GM19463 (cell line): ENCODE measurements at regions not wholly inside any gene's neighbourhood (a gene's known extent, or its start where the extent isn't known, plus 50 kb on each side); places are given as distances from the start of the nearest gene placed in this dataset.
"Not testable (repeated sequence)": the region's sequence is repeated elsewhere in the genome, so short reads cannot be mapped to it uniquely, and the experiment has no call there.

Experiments
- ATAC-seq: cut with Tn5 transposase; IDR thresholded peaks from one replicate; pipeline ENCODE4 v1.9.1; 2021; ENCODE audit warnings: mild to moderate bottlenecking, moderate library complexity; ENCODE audit not compliant: unreplicated experiment

- no peak for ATAC-seq
Measured at GRCh38 chr12:116426391-116427136, 132.6 kb upstream of the MAP1LC3B2 start.

- ATAC-seq: no peak
Measured at GRCh38 chr12:116427200-116427930, 131.8 kb upstream of the MAP1LC3B2 start.

- no peak for ATAC-seq
Measured at GRCh38 chr12:116429826-116430360, 129.3 kb upstream of the MAP1LC3B2 start.

GRCh38 chr12:116430911-116431565 is 128.1 kb upstream of the MAP1LC3B2 start:
- no peak for ATAC-seq

GRCh38 chr12:116431677-116432300 is 127.4 kb upstream of the MAP1LC3B2 start:
- no peak for ATAC-seq

GRCh38 chr12:116432314-116432750 is 126.8 kb upstream of the MAP1LC3B2 start:
- no peak for ATAC-seq

GRCh38 chr12:116433249-116433648 is 125.9 kb upstream of the MAP1LC3B2 start:
- ATAC-seq: no peak

- no peak for ATAC-seq
Measured at GRCh38 chr12:116434155-116435011, 124.8 kb upstream of the MAP1LC3B2 start.

GRCh38 chr12:116435984-116436383 is 123.2 kb upstream of the MAP1LC3B2 start:
- no peak for ATAC-seq

- ATAC-seq: no peak
Measured at GRCh38 chr12:116436561-116437249, 122.5 kb upstream of the MAP1LC3B2 start.

- ATAC-seq: no peak
Measured at GRCh38 chr12:116441292-116441691, 117.9 kb upstream of the MAP1LC3B2 start.

GRCh38 chr12:116442304-116442703 is 116.9 kb upstream of the MAP1LC3B2 start:
- ATAC-seq: no peak

GRCh38 chr12:116442946-116443345 is 116.2 kb upstream of the MAP1LC3B2 start:
- ATAC-seq: no peak

GRCh38 chr12:116443821-116444589 is 115.2 kb upstream of the MAP1LC3B2 start:
- no peak for ATAC-seq

GRCh38 chr12:116444590-116444943 is 114.6 kb upstream of the MAP1LC3B2 start:
- ATAC-seq: no peak

GRCh38 chr12:116448165-116448739 is 110.9 kb upstream of the MAP1LC3B2 start:
- no peak for ATAC-seq

- ATAC-seq: no peak
Measured at GRCh38 chr12:116450406-116450910, 108.7 kb upstream of the MAP1LC3B2 start.

- ATAC-seq: not testable (repeated sequence)
Measured at GRCh38 chr12:116452975-116453374, 106.2 kb upstream of the MAP1LC3B2 start.
